ENCODE measurements at regions not wholly inside any gene's neighbourhood (a gene's known extent, or its start where the extent isn't known, plus 50 kb on each side); places are given as distances from the start of the nearest gene placed in this dataset.

DNA sequence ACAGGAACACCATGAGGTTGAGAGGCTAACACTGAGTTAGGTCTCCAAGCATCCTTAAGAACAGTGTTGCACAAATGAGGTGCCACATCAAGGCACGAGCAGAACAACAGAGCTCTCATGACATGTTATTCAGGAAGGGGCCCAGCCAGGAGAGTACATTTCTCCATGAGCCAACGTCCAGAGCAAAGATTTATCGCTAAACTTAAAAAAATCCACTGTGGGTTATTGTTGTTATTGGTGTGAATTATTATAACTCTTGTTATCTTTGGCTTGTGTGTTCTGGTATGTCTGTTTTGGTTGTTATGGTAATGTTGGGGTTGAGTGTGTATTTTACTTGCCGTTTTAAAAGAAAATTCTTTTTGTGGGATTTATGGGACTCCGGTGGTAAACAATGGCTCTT lies 68.9 kb upstream of the MSI2 start:
- TF ChIP-seq POLR2A (IDR thresholded peaks at IDR 0.05), result no peak
- TF ChIP-seq, protein P1, sequence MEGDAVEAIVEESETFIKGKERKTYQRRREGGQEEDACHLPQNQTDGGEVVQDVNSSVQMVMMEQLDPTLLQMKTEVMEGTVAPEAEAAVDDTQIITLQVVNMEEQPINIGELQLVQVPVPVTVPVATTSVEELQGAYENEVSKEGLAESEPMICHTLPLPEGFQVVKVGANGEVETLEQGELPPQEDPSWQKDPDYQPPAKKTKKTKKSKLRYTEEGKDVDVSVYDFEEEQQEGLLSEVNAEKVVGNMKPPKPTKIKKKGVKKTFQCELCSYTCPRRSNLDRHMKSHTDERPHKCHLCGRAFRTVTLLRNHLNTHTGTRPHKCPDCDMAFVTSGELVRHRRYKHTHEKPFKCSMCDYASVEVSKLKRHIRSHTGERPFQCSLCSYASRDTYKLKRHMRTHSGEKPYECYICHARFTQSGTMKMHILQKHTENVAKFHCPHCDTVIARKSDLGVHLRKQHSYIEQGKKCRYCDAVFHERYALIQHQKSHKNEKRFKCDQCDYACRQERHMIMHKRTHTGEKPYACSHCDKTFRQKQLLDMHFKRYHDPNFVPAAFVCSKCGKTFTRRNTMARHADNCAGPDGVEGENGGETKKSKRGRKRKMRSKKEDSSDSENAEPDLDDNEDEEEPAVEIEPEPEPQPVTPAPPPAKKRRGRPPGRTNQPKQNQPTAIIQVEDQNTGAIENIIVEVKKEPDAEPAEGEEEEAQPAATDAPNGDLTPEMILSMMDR (IDR thresholded peaks at IDR 0.05), result no peak

All from lower leg skin (tissue), 3 donors.